ENCODE measurements at regions not wholly inside any gene's neighbourhood (a gene's known extent, or its start where the extent isn't known, plus 50 kb on each side); places are given as distances from the start of the nearest gene placed in this dataset.

- TF ChIP-seq POLR2AphosphoS5 (IDR thresholded peaks at IDR 0.05) (no peak), POLR2A (IDR thresholded peaks at IDR 0.05; ENCODE audit: low read depth) (no peak)
These were observed 317.3 kb downstream of the DCDC2C start for GRCh38 chr2:4020649-4021048.
